DOHH2 (cell line): ENCODE measurements at regions not wholly inside any gene's neighbourhood (a gene's known extent, or its start where the extent isn't known, plus 50 kb on each side); places are given as distances from the start of the nearest gene placed in this dataset.

Experiments
- EZH2phosphoT487 ChIP-seq: fragments of 200-600 bp; sonication (generic); IDR thresholded peaks from 2 replicates; pipeline ENCODE4 v1.6.1; 2017; ENCODE audit warnings: borderline replicate concordance, mild to moderate bottlenecking, antibody characterized with exemption, low read length, moderate library complexity, mixed read lengths
- TF ChIP-seq, protein P1 (sequence below): fragments of 200-600 bp; sonication (generic); IDR thresholded peaks from one replicate; pipeline ENCODE4 v1.5.1; 2014; ENCODE audit warnings: antibody characterized with exemption, mild to moderate bottlenecking, low read depth, low read length; ENCODE audit not compliant: poor library complexity, severe bottlenecking

DNA sequence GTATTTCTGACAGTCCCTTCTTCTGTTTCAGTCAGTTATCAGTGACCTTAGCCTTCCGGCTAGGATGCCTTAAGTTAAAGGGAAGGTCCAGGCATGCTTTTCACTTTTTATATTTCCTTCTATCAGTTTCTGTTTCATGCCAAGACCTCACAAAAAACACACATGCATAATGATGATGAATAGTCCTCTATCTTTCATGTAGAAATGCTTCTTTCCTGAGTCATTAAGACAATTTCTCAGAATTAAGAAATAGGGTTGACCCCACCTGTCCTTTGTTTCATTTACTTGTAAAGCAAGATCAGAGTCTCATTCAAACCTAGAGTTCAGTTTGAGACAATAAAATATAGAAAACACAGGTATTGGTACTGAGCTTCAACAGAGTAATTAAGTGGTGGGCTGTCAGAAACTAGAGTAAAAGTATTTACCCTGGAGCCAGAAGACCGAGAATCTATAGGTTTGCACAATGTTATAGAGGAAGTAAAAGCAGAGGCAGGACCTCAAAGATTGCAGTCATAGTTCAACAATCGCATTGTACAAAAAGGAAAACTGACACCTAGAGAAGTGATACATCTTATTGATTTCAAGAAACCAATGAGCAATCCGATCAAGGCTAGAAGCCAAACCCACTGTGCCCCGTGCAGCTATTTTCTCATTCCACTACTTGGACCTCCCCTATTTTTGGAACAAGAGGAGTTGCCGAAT is 118.7 kb upstream of the PUM3 start:
- TF ChIP-seq, protein P1, sequence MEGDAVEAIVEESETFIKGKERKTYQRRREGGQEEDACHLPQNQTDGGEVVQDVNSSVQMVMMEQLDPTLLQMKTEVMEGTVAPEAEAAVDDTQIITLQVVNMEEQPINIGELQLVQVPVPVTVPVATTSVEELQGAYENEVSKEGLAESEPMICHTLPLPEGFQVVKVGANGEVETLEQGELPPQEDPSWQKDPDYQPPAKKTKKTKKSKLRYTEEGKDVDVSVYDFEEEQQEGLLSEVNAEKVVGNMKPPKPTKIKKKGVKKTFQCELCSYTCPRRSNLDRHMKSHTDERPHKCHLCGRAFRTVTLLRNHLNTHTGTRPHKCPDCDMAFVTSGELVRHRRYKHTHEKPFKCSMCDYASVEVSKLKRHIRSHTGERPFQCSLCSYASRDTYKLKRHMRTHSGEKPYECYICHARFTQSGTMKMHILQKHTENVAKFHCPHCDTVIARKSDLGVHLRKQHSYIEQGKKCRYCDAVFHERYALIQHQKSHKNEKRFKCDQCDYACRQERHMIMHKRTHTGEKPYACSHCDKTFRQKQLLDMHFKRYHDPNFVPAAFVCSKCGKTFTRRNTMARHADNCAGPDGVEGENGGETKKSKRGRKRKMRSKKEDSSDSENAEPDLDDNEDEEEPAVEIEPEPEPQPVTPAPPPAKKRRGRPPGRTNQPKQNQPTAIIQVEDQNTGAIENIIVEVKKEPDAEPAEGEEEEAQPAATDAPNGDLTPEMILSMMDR: no peak
- no peak for TF ChIP-seq EZH2phosphoT487
